GM12878 (cell line): ENCODE measurements at regions not wholly inside any gene's neighbourhood (a gene's known extent, or its start where the extent isn't known, plus 50 kb on each side); places are given as distances from the start of the nearest gene placed in this dataset.

Source experiments
- ATAC-seq: fragments of 200-7000 bp; cut with Tn5 transposase; 3 replicates; pipeline ENCODE4 v1.9.1; 2020; ENCODE audit warnings: mild to moderate bottlenecking, moderate library complexity
- BruUV-seq: library from RNA; stranded (reverse); fragments of 400-500 nt; replicated peaks from 2 replicates; lab custom pipeline; 2021; lab: Mats Ljungman, UMichigan
- CTCF ChIA-PET: fragments of 300-600 bp; sonication (Branson Sonifier 250); formaldehyde crosslinking; extraction: SDS; loops from one replicate; lab custom pipeline; 2021; ENCODE audit warnings: inconsistent platforms; lab: Yijun Ruan, JAX
- POLR2A ChIA-PET: fragments of 350-600 bp; formaldehyde crosslinking; extraction: SDS; loops from one replicate; lab custom pipeline; 2021; ENCODE audit warnings: inconsistent platforms; lab: Charles Lee
- RAD21 ChIA-PET: fragments of 300-600 bp; sonication (Branson Sonifier 250); formaldehyde crosslinking; loops from one replicate; lab custom pipeline; 2023; ENCODE audit warnings: antibody characterized with exemption; ENCODE audit not compliant: unreplicated experiment; lab: Charles Lee
- SMC1A ChIA-PET: fragments of 300-600 bp; sonication (Branson Sonifier 250); formaldehyde crosslinking; loops from one replicate; lab custom pipeline; 2023; ENCODE audit not compliant: unreplicated experiment, uncharacterized antibody; lab: Charles Lee
- DNase-seq: peaks from one replicate; pipeline ENCODE4 v3.0.0-alpha.2; 2011; ENCODE audit warnings: low read depth, low spot score
- FAIRE-seq: peaks from 3 replicates; lab custom pipeline; 2011; peaks lifted over from hg19 to GRCh38; lab: Jason Lieb, UNC
- H2AFZ ChIP-seq: 2 replicates; pipeline ENCODE4 v1.6.0; 2011; ENCODE audit warnings: low read depth, low read length, control low read depth; ENCODE audit not compliant: control insufficient read depth
- H3K27ac ChIP-seq: 2 replicates; pipeline ENCODE4 v1.5.1; 2011; ENCODE audit warnings: control low read depth; ENCODE audit not compliant: control insufficient read depth, insufficient read depth
- H3K27me3 ChIP-seq, 2 experiments: replicated peaks in 1 of 2; 2 replicates each; pipeline versions ENCODE4 v1.6.0 to v1.6.1; 2011; ENCODE audit warnings: low read length in 1 of 2; ENCODE audit not compliant: control insufficient read depth in 2 of 2, insufficient read depth in 2 of 2
- H3K36me3 ChIP-seq, 2 experiments: 2 replicates each; pipeline ENCODE4 v1.5.1; 2011; ENCODE audit warnings: low read length in 1 of 2; ENCODE audit not compliant: control insufficient read depth in 2 of 2, insufficient read depth in 2 of 2
- H3K4me1 ChIP-seq: 2 replicates; pipeline ENCODE4 v1.6.1; 2011; ENCODE audit warnings: mild to moderate bottlenecking, low read length, moderate library complexity, mixed read lengths; ENCODE audit not compliant: control insufficient read depth, insufficient read depth
- H3K4me2 ChIP-seq: 2 replicates; pipeline ENCODE4 v1.6.0; 2011; ENCODE audit warnings: control low read depth; ENCODE audit not compliant: control insufficient read depth, insufficient read depth
- H3K4me3 ChIP-seq: fragments of 200-600 bp; sonication (generic); 2 replicates; pipeline ENCODE4 v1.5.1; 2016
- H3K79me2 ChIP-seq: 2 replicates; pipeline ENCODE4 v1.6.0; 2011; ENCODE audit warnings: low read length; ENCODE audit not compliant: control insufficient read depth, insufficient read depth
- H3K9ac ChIP-seq: 2 replicates; pipeline ENCODE4 v1.8.0; 2011; ENCODE audit warnings: low read length, control low read depth, mixed read lengths; ENCODE audit not compliant: control insufficient read depth, insufficient read depth
- H3K9me3 ChIP-seq: replicated peaks from 3 replicates; pipeline ENCODE4 v1.5.1; 2011; ENCODE audit warnings: mild to moderate bottlenecking, low read length; ENCODE audit not compliant: control insufficient read depth, insufficient read depth
- H4K20me1 ChIP-seq: 2 replicates; pipeline ENCODE4 v1.6.0; 2011; ENCODE audit not compliant: control insufficient read depth, insufficient read depth
- EGR1 ChIP-seq, 2 experiments: IDR thresholded peaks; 1 replicate in 1 of 2; 2 replicates in 1 of 2; pipeline ENCODE4 v1.6.1; 2011 to 2012; ENCODE audit warnings: low read depth in 2 of 2, low read length in 2 of 2, borderline replicate concordance in 1 of 2, mild to moderate bottlenecking in 1 of 2, moderate library complexity in 1 of 2
- ETV6 ChIP-seq, 2 experiments: fragments of 450-650 bp in 1 of 2; IDR thresholded peaks in 1 of 2; conservative IDR thresholded peaks in 1 of 2; 2 replicates each; pipeline ENCODE4 v1.6.1; 2014; ENCODE audit warnings: antibody characterized with exemption in 1 of 2, borderline replicate concordance in 1 of 2, low read depth in 1 of 2, mild to moderate bottlenecking in 1 of 2, moderate library complexity in 1 of 2
- FOS ChIP-seq: IDR thresholded peaks from 3 replicates; pipeline ENCODE4 v1.6.1; 2011; ENCODE audit warnings: borderline replicate concordance; ENCODE audit not compliant: insufficient read length; ENCODE audit errors: extremely low read depth
- HDGF ChIP-seq: fragments of 450-650 bp; IDR thresholded peaks from 2 replicates; pipeline ENCODE4 v1.6.1; 2016; ENCODE audit warnings: antibody characterized with exemption
- KLF5 ChIP-seq: fragments of 450-650 bp; IDR thresholded peaks from 2 replicates; pipeline ENCODE4 v1.6.1; 2014; ENCODE audit warnings: mild to moderate bottlenecking; ENCODE audit not compliant: partially characterized antibody
- LARP7 ChIP-seq: fragments of 450-650 bp; IDR thresholded peaks from 2 replicates; pipeline ENCODE4 v1.6.1; 2017; ENCODE audit warnings: mild to moderate bottlenecking
- SPI1 ChIP-seq: IDR thresholded peaks from 2 replicates; pipeline ENCODE4 v1.6.1; 2011; ENCODE audit warnings: low read depth, mild to moderate bottlenecking, low read length, moderate library complexity, borderline replicate concordance; ENCODE audit not compliant: insufficient read depth
- ZNF24 ChIP-seq: fragments of 450-650 bp; IDR thresholded peaks from 2 replicates; pipeline ENCODE4 v1.6.1; 2017; ENCODE audit warnings: antibody characterized with exemption, mild to moderate bottlenecking
- WGBS: methylation state at CpG from one replicate; pipeline ENCODE4 v1.1.6; 2016; ENCODE audit warnings: low lambda C conversion rate; ENCODE audit not compliant: insufficient replicate concordance, insufficient coverage; ENCODE audit errors: missing lambda C conversion rate; 5-methylcytosine and 5-hydroxymethylcytosine counted together
- in situ Hi-C: fragments of 300-500 bp; cut with MboI; formaldehyde crosslinking; loops from 9 replicates; pipeline ENCODE4 v1.14.3; 2018; ENCODE audit warnings: mixed read lengths
- intact Hi-C: fragments of 100-400 bp; cut with micrococcal nuclease; formaldehyde crosslinking; loops from one replicate; pipeline ENCODE4 v1.14.2; 2022; ENCODE audit not compliant: unreplicated experiment

DNA sequence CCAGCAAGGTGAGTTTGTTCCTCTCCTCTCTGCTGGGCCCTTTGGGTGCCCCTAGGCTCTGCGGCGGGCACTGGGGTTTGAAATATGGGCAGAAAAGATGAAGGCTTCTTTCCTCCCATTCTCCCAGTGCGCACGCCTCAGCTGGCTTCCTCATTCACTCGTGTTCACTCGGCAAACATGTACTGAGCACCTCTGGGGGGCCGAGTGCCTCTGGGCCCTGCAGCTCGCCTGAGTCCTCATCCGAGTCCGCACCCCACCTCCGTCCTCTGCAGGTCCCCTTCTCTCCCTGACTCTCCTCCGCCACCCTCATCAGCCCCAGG, 98.5 kb upstream of the RUNX3 start:
- FAIRE-seq (no peak), DNase-seq (no peak), ATAC-seq (no peak)
- no peaks in the 10 kb centered on the region for H4K20me1 ChIP-seq
- no peaks in the 10 kb centered on the region for H3K36me3 ChIP-seq
- RAD21 ChIA-PET, result interaction anchor here (0.8 to 3.4 kb wide), 16 partner anchors 9 to 283 kb away, joined by 3 to 74 read pairs (median 7); partner anchors contain the start of gene CLIC4
- no TSS peak for BruUV-seq
- POLR2A ChIA-PET, result interaction anchor here (1.0 to 10.8 kb wide), 6 partner anchors 67 to 108 kb away, joined by 3 to 220 read pairs (median 5); partner anchors contain the start of gene RUNX3
- in situ Hi-C loops, result no loop called here
- WGBS, result 9% methylated on average over 10 of the region's 12 CpGs
- peak overlapping the region; percentile 100 for H3K27ac ChIP-seq
- SMC1A ChIA-PET, result interaction anchor here (1.0 to 10.6 kb wide), 8 partner anchors 8 to 103 kb away, joined by 3 to 205 read pairs (median 6); no protein-coding TSS in a partner anchor
- peaks cover 97% of the 10 kb centered on the region for H3K4me1 ChIP-seq
- peak overlapping the region; percentile 49; the same call in 1 of the 2 replicates for H3K4me3 ChIP-seq
- no peak overlapping the region; the same call in 1 of the 2 replicates for H2AFZ ChIP-seq
- peaks cover 50% of the 10 kb centered on the region for H3K79me2 ChIP-seq
- H3K4me2 ChIP-seq, result peak overlapping the region; percentile 95
- intact Hi-C loops, result no loop called here
- CTCF ChIA-PET, result interaction anchor here (1.2 to 9.2 kb wide), 7 partner anchors 9 to 130 kb away, joined by 3 to 152 read pairs (median 6); no protein-coding TSS in a partner anchor
- TF ChIP-seq KLF5, result peak; percentile 12
- TF ChIP-seq EGR1 (IDR thresholded peaks at IDR 0.05; ENCODE audit: borderline replicate concordance in 1 of 2, low read depth in 2 of 2, low read length in 2 of 2), result 0 out of 3 replicates have a peak, but pooled peaks of 1 of the 2 experiments have one; percentile 2
- TF ChIP-seq ETV6 (conservative IDR thresholded peaks at IDR 0.05 in 1 of 2, IDR thresholded peaks at IDR 0.05 in 1 of 2; ENCODE audit: borderline replicate concordance in 1 of 2, low read depth in 1 of 2), result no peak
- TF ChIP-seq ZNF24, result no peak
- peak; percentile 96 for TF ChIP-seq HDGF
- TF ChIP-seq FOS, result no peak
- peak; percentile 70 for TF ChIP-seq LARP7
- peak; percentile 46; the same call in 1 of the 2 replicates for TF ChIP-seq SPI1
- H3K9me3 ChIP-seq, result no peaks in the 10 kb centered on the region
- H3K9ac ChIP-seq, result peak overlapping the region; percentile 86
- H3K27me3 ChIP-seq, result no peaks in the 10 kb centered on the region
